Thyroid gland (tissue), 4 donors: ENCODE measurements at regions not wholly inside any gene's neighbourhood (a gene's known extent, or its start where the extent isn't known, plus 50 kb on each side); places are given as distances from the start of the nearest gene placed in this dataset.

Source experiments
- DNase-seq, 2 donors: peaks; one replicate each; pipeline ENCODE4 v3.0.0-alpha.2; 2019
- H3K27ac ChIP-seq, 3 donors: fragments of 200-600 bp; sonication (generic); 1 replicate in 2 of 3; 2 replicates in 1 of 3; pipeline ENCODE4 v1.5.1; 2016 to 2019; ENCODE audit warnings: mild to moderate bottlenecking in 1 of 3, moderate library complexity in 1 of 3
- H3K27me3 ChIP-seq: fragments of 200-600 bp; sonication (generic); one replicate; pipeline ENCODE4 v1.5.1; 2019
- H3K36me3 ChIP-seq, 2 donors: fragments of 200-600 bp; sonication (generic); one replicate each; pipeline ENCODE4 v1.5.1; 2016 to 2019
- H3K4me1 ChIP-seq, 2 donors: fragments of 200-600 bp; sonication (generic); one replicate each; pipeline ENCODE4 v1.5.1; 2017 to 2019
- H3K4me3 ChIP-seq, 3 donors: fragments of 200-600 bp; sonication (generic); replicated peaks in 1 of 3; 1 replicate in 2 of 3; 2 replicates in 1 of 3; pipeline ENCODE4 v1.5.1; 2016; ENCODE audit warnings: mild to moderate bottlenecking in 1 of 3
- H3K9me3 ChIP-seq: fragments of 200-600 bp; sonication (generic); one replicate; pipeline ENCODE4 v1.5.1; 2017
- CTCF ChIP-seq, 6 experiments: fragments of 200-600 bp in 3 of 6; fragments of 450-650 bp in 3 of 6; sonication (generic) in 3 of 6; IDR thresholded peaks; one replicate each; pipeline ENCODE4 v1.5.1; 2016 to 2019; ENCODE audit warnings: antibody characterized with exemption in 6 of 6, mild to moderate bottlenecking in 2 of 6, inconsistent platforms in 1 of 6, moderate library complexity in 1 of 6
- POLR2A ChIP-seq, 2 donors: fragments of 450-650 bp; IDR thresholded peaks; one replicate each; pipeline ENCODE4 v1.6.1; 2017; ENCODE audit warnings: antibody characterized with exemption in 2 of 2, mild to moderate bottlenecking in 2 of 2, moderate library complexity in 1 of 2
- WGBS, 2 donors: methylation state at CpG; one replicate each; pipeline ENCODE4 v1.1.5; 2017; 5-methylcytosine and 5-hydroxymethylcytosine counted together
- intact Hi-C: fragments of 100-400 bp; cut with DNase I; formaldehyde crosslinking; loops from one replicate; pipeline ENCODE4 v1.15.1; 2023

GRCh38 chr17:77750427-77751043 is 208.0 kb upstream of the TNRC6C start:
- DNase-seq, result no peak
- Histone ChIP-seq H3K27me3 (no peaks in the 10 kb centered on the region), H3K27ac (no peak overlapping the region), H3K4me3 (no peak overlapping the region), H3K36me3 (no peaks in the 10 kb centered on the region), H3K4me1 (no peaks in the 10 kb centered on the region), H3K9me3 (no peaks in the 10 kb centered on the region)
- WGBS, 2 donors, result 94 to 98% methylated on average over 5 of the region's 5 CpGs
- TF ChIP-seq POLR2A (IDR thresholded peaks at IDR 0.05) (no peak), CTCF (IDR thresholded peaks at IDR 0.05) (no peak)
- intact Hi-C loops, result no loop called here

- no peak overlapping the region for H3K4me3 ChIP-seq
- H3K27ac ChIP-seq, result no peak overlapping the region
- no peaks in the 10 kb centered on the region for H3K36me3 ChIP-seq
- no peaks in the 10 kb centered on the region for H3K4me1 ChIP-seq
- no peaks in the 10 kb centered on the region for H3K27me3 ChIP-seq
- H3K9me3 ChIP-seq, result no peaks in the 10 kb centered on the region
- no peak for TF ChIP-seq POLR2A (IDR thresholded peaks at IDR 0.05)
- no peak for TF ChIP-seq CTCF (IDR thresholded peaks at IDR 0.05)
- WGBS, 2 donors, result 86 to 91% methylated on average over 8 of the region's 8 CpGs
- no peak for DNase-seq
- intact Hi-C loops, result no loop called here
Observed at GRCh38 chr17:77753246-77753645, 205.3 kb upstream of the TNRC6C start.

- TF ChIP-seq POLR2A (IDR thresholded peaks at IDR 0.05) (no peak), CTCF (IDR thresholded peaks at IDR 0.05) (no peak)
- no peak for DNase-seq
- intact Hi-C loops, result no loop called here
Observed at GRCh38 chr17:77753691-77754245, 204.7 kb upstream of the TNRC6C start.

GRCh38 chr17:77754956-77755355 is 203.5 kb upstream of the TNRC6C start:
- WGBS, 2 donors, result 87 to 99% methylated on average over 3 to 5 of the region's 5 CpGs
- H3K27me3 ChIP-seq, result no peaks in the 10 kb centered on the region
- no peak for DNase-seq
- no peak overlapping the region for H3K27ac ChIP-seq
- H3K9me3 ChIP-seq, result no peaks in the 10 kb centered on the region
- H3K36me3 ChIP-seq, result no peaks in the 10 kb centered on the region
- intact Hi-C loops, result no loop called here
- H3K4me1 ChIP-seq, result no peaks in the 10 kb centered on the region
- H3K4me3 ChIP-seq, result no peak overlapping the region
- TF ChIP-seq POLR2A (IDR thresholded peaks at IDR 0.05) (no peak), CTCF (IDR thresholded peaks at IDR 0.05) (no peak)

More at GRCh38 chr17:77753691-77754245, 204.7 kb upstream of the TNRC6C start:
- no peak overlapping the region for H3K4me3 ChIP-seq
- H3K9me3 ChIP-seq, result no peaks in the 10 kb centered on the region
- no peaks in the 10 kb centered on the region for H3K27me3 ChIP-seq
- H3K27ac ChIP-seq, result no peak overlapping the region
- no peaks in the 10 kb centered on the region for H3K36me3 ChIP-seq
- no peaks in the 10 kb centered on the region for H3K4me1 ChIP-seq
- 92 to 96% methylated on average over 12 of the region's 12 CpGs for WGBS, 2 donors

GRCh38 chr17:77755410-77755963 is 203.0 kb upstream of the TNRC6C start:
- DNase-seq, result no peak
- H3K27me3 ChIP-seq, result no peaks in the 10 kb centered on the region
- H3K4me1 ChIP-seq, result no peaks in the 10 kb centered on the region
- TF ChIP-seq POLR2A (IDR thresholded peaks at IDR 0.05), result no peak
- no peak for TF ChIP-seq CTCF (IDR thresholded peaks at IDR 0.05)
- no peak overlapping the region for H3K4me3 ChIP-seq
- no peaks in the 10 kb centered on the region for H3K36me3 ChIP-seq
- no peak overlapping the region for H3K27ac ChIP-seq
- intact Hi-C loops, result no loop called here
- WGBS, 2 donors, result 93 to 94% methylated on average over 6 to 7 of the region's 9 CpGs
- no peaks in the 10 kb centered on the region for H3K9me3 ChIP-seq
